OCI-LY1 (cell line): ENCODE measurements at regions not wholly inside any gene's neighbourhood (a gene's known extent, or its start where the extent isn't known, plus 50 kb on each side); places are given as distances from the start of the nearest gene placed in this dataset.

Experiments
- EZH2 ChIP-seq: fragments of 200-600 bp; sonication (generic), shearing (Covaris generic); IDR thresholded peaks from 2 replicates; pipeline ENCODE4 v1.8.0; 2017; ENCODE audit warnings: borderline replicate concordance, mixed run types, mild to moderate bottlenecking, antibody characterized with exemption, low read length, moderate library complexity, mixed read lengths
- TF ChIP-seq, protein P1 (sequence below): fragments of 200-600 bp; sonication (generic), shearing (Covaris generic); IDR thresholded peaks from 2 replicates; pipeline ENCODE4 v1.5.1; 2017; ENCODE audit warnings: mild to moderate bottlenecking, antibody characterized with exemption, low read length, moderate library complexity, mixed read lengths

DNA sequence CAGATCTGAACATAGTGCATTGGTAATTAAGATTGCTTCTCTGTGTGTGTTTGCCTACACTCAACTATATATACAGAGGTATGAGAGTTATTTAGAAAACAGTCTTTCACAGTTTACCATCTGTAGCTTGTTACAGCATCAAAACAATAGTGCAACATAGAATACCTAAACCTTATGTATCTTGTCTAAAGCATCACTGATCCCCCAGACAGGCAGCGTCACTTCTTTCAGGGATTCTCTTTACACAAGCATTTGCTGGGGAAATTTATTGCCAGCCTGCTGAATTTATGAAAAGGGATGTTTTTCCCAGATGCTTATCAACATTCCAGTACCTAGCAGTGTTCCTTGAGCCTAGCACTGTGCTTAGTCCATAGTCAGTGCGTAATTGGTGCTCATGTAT is 195.8 kb upstream of the COL8A1 start:
- TF ChIP-seq, protein P1, sequence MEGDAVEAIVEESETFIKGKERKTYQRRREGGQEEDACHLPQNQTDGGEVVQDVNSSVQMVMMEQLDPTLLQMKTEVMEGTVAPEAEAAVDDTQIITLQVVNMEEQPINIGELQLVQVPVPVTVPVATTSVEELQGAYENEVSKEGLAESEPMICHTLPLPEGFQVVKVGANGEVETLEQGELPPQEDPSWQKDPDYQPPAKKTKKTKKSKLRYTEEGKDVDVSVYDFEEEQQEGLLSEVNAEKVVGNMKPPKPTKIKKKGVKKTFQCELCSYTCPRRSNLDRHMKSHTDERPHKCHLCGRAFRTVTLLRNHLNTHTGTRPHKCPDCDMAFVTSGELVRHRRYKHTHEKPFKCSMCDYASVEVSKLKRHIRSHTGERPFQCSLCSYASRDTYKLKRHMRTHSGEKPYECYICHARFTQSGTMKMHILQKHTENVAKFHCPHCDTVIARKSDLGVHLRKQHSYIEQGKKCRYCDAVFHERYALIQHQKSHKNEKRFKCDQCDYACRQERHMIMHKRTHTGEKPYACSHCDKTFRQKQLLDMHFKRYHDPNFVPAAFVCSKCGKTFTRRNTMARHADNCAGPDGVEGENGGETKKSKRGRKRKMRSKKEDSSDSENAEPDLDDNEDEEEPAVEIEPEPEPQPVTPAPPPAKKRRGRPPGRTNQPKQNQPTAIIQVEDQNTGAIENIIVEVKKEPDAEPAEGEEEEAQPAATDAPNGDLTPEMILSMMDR: no peak
- no peak for TF ChIP-seq EZH2
